ENCODE measurements at regions not wholly inside any gene's neighbourhood (a gene's known extent, or its start where the extent isn't known, plus 50 kb on each side); places are given as distances from the start of the nearest gene placed in this dataset.
"Not testable (repeated sequence)": the region's sequence is repeated elsewhere in the genome, so short reads cannot be mapped to it uniquely, and the experiment has no call there.

- not testable (repeated sequence) for ATAC-seq, DNase-seq
Observed at GRCh38 chr15:34528055-34528754, 55.2 kb downstream of the GOLGA8B start.

GRCh38 chr15:34527641-34528040 lies 55.8 kb downstream of the GOLGA8B start:
- DNase-seq, ATAC-seq: not testable (repeated sequence)

GRCh38 chr15:34523849-34524248 lies 59.6 kb downstream of the GOLGA8B start:
- ATAC-seq, DNase-seq: not testable (repeated sequence)

GRCh38 chr15:34522601-34523000 lies 60.9 kb downstream of the GOLGA8B start:
- ATAC-seq, DNase-seq: not testable (repeated sequence)

- DNase-seq, ATAC-seq: not testable (repeated sequence)
Observed at GRCh38 chr15:34521802-34522485, 61.5 kb downstream of the GOLGA8B start.

- no peak for DNase-seq
- ATAC-seq, result no peak
Observed at GRCh38 chr15:34520566-34520965, 62.9 kb downstream of the GOLGA8B start.

- DNase-seq, ATAC-seq: not testable (repeated sequence)
Observed at GRCh38 chr15:34520010-34520409, 63.4 kb downstream of the GOLGA8B start.

- ATAC-seq (peak; percentile 78), DNase-seq (peak; percentile 55)
Observed at GRCh38 chr15:34514251-34514670, 69.2 kb downstream of the GOLGA8B start.

- ATAC-seq (no peak), DNase-seq (no peak)
Observed at GRCh38 chr15:34512628-34513027, 70.8 kb downstream of the GOLGA8B start.

GRCh38 chr15:34501131-34501530 lies 63.5 kb upstream of the GOLGA8A start:
- no peak for ATAC-seq
- DNase-seq, result no peak

GRCh38 chr15:34496207-34496995 lies 58.8 kb upstream of the GOLGA8A start:
- no peak for DNase-seq
- ATAC-seq, result no peak

GRCh38 chr15:34495707-34496106 lies 58.1 kb upstream of the GOLGA8A start:
- DNase-seq, ATAC-seq: not testable (repeated sequence)

GRCh38 chr15:34494084-34494399 lies 56.4 kb upstream of the GOLGA8A start:
- ATAC-seq, result no peak
- no peak for DNase-seq

GRCh38 chr15:34493001-34493400 lies 55.4 kb upstream of the GOLGA8A start:
- ATAC-seq (no peak), DNase-seq (no peak)

- not testable (repeated sequence) for DNase-seq, ATAC-seq
Observed at GRCh38 chr15:34491488-34491887, 53.9 kb upstream of the GOLGA8A start.

GRCh38 chr15:34490417-34491193 lies 53.0 kb upstream of the GOLGA8A start:
- ATAC-seq (no peak), DNase-seq (no peak)

GRCh38 chr15:34488973-34489959 lies 51.7 kb upstream of the GOLGA8A start:
- not testable (repeated sequence) for ATAC-seq, DNase-seq
